Endodermal cell (in vitro differentiated cells): ENCODE measurements at regions not wholly inside any gene's neighbourhood (a gene's known extent, or its start where the extent isn't known, plus 50 kb on each side); places are given as distances from the start of the nearest gene placed in this dataset.

Experiments
- DNase-seq: peaks from one replicate; pipeline ENCODE4 v3.0.0-alpha.2; 2017
- H3K27ac ChIP-seq: 2 replicates; pipeline ENCODE4 v1.5.1; 2013; ENCODE audit warnings: mild to moderate bottlenecking, low read depth, low read length, moderate library complexity
- H3K27me3 ChIP-seq: 2 replicates; pipeline ENCODE4 v1.6.1; 2013; ENCODE audit warnings: mild to moderate bottlenecking, low read length, moderate library complexity; ENCODE audit not compliant: insufficient read depth, control insufficient read depth, poor library complexity, severe bottlenecking
- H3K36me3 ChIP-seq: 2 replicates; pipeline ENCODE4 v1.7.0; 2013; ENCODE audit warnings: mild to moderate bottlenecking, low read length, moderate library complexity; ENCODE audit not compliant: control insufficient read depth, insufficient read depth
- H3K4me1 ChIP-seq: one replicate; pipeline ENCODE4 v1.7.0; 2013; ENCODE audit warnings: low read length; ENCODE audit not compliant: control insufficient read depth, insufficient read depth
- H3K4me3 ChIP-seq: 2 replicates; pipeline ENCODE4 v1.5.1; 2013; ENCODE audit warnings: mild to moderate bottlenecking, low read length, moderate library complexity
- H3K9ac ChIP-seq: 2 replicates; pipeline ENCODE4 v1.6.1; 2013; ENCODE audit warnings: mild to moderate bottlenecking, low read length, moderate library complexity; ENCODE audit not compliant: poor library complexity, severe bottlenecking; ENCODE audit errors: extremely low read depth
- H3K9me3 ChIP-seq: 2 replicates; pipeline ENCODE4 v1.6.1; 2013; ENCODE audit warnings: mild to moderate bottlenecking, low read length, moderate library complexity; ENCODE audit not compliant: control insufficient read depth
- H3K27ac Mint-ChIP-seq: 2 replicates; pipeline ENCODE4 v1.8.0; 2020; ENCODE audit warnings: mixed read lengths
- H3K27me3 Mint-ChIP-seq: 2 replicates; pipeline ENCODE4 v1.8.0; 2021; ENCODE audit warnings: mild to moderate bottlenecking, mixed read lengths; ENCODE audit not compliant: insufficient read depth
- H3K36me3 Mint-ChIP-seq: 2 replicates; pipeline ENCODE4 v1.8.0; 2020; ENCODE audit warnings: low read depth, mixed read lengths
- H3K4me1 Mint-ChIP-seq: 2 replicates; pipeline ENCODE4 v1.8.0; 2020; ENCODE audit warnings: mixed read lengths
- H3K4me3 Mint-ChIP-seq: 2 replicates; pipeline ENCODE4 v1.8.0; 2020; ENCODE audit warnings: mild to moderate bottlenecking, moderate library complexity, mixed read lengths
- H3K9me3 Mint-ChIP-seq: 2 replicates; pipeline ENCODE4 v1.8.0; 2020; ENCODE audit warnings: mild to moderate bottlenecking, mixed read lengths
- WGBS, 2 experiments: methylation state at CpG; one replicate each; pipeline versions ENCODE4 v1.1.5 to v1.1.7; 2013; ENCODE audit warnings: missing lambda C conversion rate in 2 of 2, mixed read lengths in 1 of 2; ENCODE audit not compliant: insufficient coverage in 1 of 2, insufficient read length in 1 of 2; 5-methylcytosine and 5-hydroxymethylcytosine counted together
- TF ChIP-seq, protein P1 (sequence below): fragments of 200-600 bp; sonication (generic); conservative IDR thresholded peaks from 2 replicates; pipeline ENCODE4 v1.5.0; 2021; ENCODE audit warnings: antibody characterized with exemption, mild to moderate bottlenecking

DNA sequence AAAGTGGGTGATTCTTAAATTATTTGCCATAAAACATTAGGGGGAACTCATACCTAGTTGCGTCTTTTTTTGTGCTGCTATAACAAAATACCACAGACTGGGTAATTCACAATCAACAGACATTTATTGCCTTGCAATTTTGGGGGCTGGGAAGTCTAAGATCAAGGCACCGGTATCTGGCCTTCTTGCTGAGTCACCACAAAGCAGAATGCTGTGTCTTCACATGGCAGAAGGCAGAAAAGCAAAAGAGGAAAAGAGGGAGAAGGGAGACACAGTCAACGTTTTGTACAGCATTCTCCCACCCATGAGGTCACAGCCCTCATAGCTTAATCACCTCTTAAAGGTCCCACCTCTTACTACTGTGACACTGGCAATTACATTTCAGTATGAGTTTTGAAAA lies 291.0 kb downstream of the CHRM3 start:
- Mint-ChIP-seq H3K4me3 (no peak overlapping the region), H3K36me3 (peaks cover 9% of the 10 kb centered on the region), H3K27me3 (no peaks in the 10 kb centered on the region), H3K27ac (no peak overlapping the region), H3K4me1 (peaks cover 14% of the 10 kb centered on the region), H3K9me3 (no peaks in the 10 kb centered on the region)
- Histone ChIP-seq H3K9me3 (no peaks in the 10 kb centered on the region), H3K36me3 (no peaks in the 10 kb centered on the region), H3K27me3 (no peaks in the 10 kb centered on the region), H3K4me1 (peaks cover 4% of the 10 kb centered on the region), H3K27ac (no peak overlapping the region), H3K9ac (no peak overlapping the region), H3K4me3 (no peak overlapping the region)
- no peak for DNase-seq
- TF ChIP-seq, protein P1, sequence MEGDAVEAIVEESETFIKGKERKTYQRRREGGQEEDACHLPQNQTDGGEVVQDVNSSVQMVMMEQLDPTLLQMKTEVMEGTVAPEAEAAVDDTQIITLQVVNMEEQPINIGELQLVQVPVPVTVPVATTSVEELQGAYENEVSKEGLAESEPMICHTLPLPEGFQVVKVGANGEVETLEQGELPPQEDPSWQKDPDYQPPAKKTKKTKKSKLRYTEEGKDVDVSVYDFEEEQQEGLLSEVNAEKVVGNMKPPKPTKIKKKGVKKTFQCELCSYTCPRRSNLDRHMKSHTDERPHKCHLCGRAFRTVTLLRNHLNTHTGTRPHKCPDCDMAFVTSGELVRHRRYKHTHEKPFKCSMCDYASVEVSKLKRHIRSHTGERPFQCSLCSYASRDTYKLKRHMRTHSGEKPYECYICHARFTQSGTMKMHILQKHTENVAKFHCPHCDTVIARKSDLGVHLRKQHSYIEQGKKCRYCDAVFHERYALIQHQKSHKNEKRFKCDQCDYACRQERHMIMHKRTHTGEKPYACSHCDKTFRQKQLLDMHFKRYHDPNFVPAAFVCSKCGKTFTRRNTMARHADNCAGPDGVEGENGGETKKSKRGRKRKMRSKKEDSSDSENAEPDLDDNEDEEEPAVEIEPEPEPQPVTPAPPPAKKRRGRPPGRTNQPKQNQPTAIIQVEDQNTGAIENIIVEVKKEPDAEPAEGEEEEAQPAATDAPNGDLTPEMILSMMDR = no peak
- 80 to 100% methylated on average over 1 to 3 of the region's 3 CpGs for WGBS, 2 experiments

DNA sequence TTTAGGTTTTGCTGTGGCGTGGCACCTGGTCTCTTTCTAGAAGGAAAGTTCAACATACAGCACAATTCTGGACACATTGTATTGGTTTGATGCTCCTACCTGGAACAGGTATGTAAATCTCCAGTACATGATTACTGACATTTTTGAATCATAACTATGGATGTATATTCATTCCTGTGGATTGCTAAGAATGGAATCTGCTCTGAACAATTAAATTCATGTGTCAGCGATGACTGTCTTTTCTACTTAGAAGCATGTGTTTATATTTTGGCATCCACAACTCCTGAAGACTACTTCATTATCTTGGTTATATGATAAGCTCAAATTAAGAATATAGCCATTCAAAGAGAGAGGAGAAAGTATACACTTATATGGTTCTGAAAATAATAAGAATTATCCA lies 291.8 kb downstream of the CHRM3 start:
- TF ChIP-seq, protein P1 = no peak
- peaks cover 17% of the 10 kb centered on the region for H3K4me1 Mint-ChIP-seq
- no peak for DNase-seq
- Histone ChIP-seq H3K4me3 (no peak overlapping the region), H3K9ac (no peak overlapping the region), H3K27me3 (no peaks in the 10 kb centered on the region), H3K27ac (no peak overlapping the region), H3K9me3 (no peaks in the 10 kb centered on the region), H3K36me3 (no peaks in the 10 kb centered on the region), H3K4me1 (peaks cover 4% of the 10 kb centered on the region)
- H3K36me3 Mint-ChIP-seq = peaks cover 9% of the 10 kb centered on the region
- no peaks in the 10 kb centered on the region for H3K27me3 Mint-ChIP-seq
- 94% methylated on average over 2 of the region's 2 CpGs; no CpG with 5 or more reads in 1 of the 2 experiments for WGBS, 2 experiments
- no peak overlapping the region for H3K4me3 Mint-ChIP-seq
- no peaks in the 10 kb centered on the region for H3K9me3 Mint-ChIP-seq
- H3K27ac Mint-ChIP-seq = no peak overlapping the region

DNA sequence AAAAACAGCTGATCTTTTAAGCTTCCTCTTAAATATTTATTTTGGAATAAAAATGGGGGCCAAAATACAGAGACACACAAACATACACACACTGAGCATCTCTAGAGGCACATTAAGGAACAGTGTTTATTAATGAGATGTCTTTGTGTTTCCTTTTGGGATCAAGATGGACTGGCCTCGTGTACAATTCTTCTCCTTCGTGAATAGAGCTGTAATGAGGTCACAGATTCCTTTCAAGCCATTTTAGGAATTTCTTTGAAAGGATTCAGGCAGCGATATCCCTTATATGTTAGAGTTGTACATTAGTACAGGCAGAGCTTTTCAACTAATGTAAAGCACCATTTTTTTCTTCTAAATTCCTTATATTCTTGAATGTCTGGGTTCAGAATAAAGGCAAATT lies 295.7 kb downstream of the CHRM3 start:
- Histone ChIP-seq H3K27ac (no peak overlapping the region), H3K27me3 (no peaks in the 10 kb centered on the region), H3K4me3 (no peak overlapping the region), H3K36me3 (no peaks in the 10 kb centered on the region), H3K4me1 (no peaks in the 10 kb centered on the region), H3K9me3 (no peaks in the 10 kb centered on the region), H3K9ac (no peak overlapping the region)
- Mint-ChIP-seq H3K36me3 (peaks cover 9% of the 10 kb centered on the region), H3K27me3 (no peaks in the 10 kb centered on the region), H3K4me3 (no peak overlapping the region), H3K9me3 (no peaks in the 10 kb centered on the region), H3K27ac (no peak overlapping the region), H3K4me1 (peaks cover 6% of the 10 kb centered on the region)
- DNase-seq = no peak
- 85 to 92% methylated on average over 2 to 3 of the region's 3 CpGs for WGBS, 2 experiments
- TF ChIP-seq, protein P1 = no peak
